Epithelial cell of proximal tubule (primary cell): ENCODE measurements at regions not wholly inside any gene's neighbourhood (a gene's known extent, or its start where the extent isn't known, plus 50 kb on each side); places are given as distances from the start of the nearest gene placed in this dataset.

Source experiments
- DNase-seq: peaks from one replicate; pipeline ENCODE4 v3.0.0-alpha.2; 2011; ENCODE audit warnings: low read depth
- H3K4me3 ChIP-seq: 2 replicates; pipeline ENCODE4 v1.5.1; 2011; ENCODE audit warnings: low read depth, mild to moderate bottlenecking, low read length
- CTCF ChIP-seq: conservative IDR thresholded peaks from 2 replicates; pipeline ENCODE4 v1.5.1; 2012; ENCODE audit warnings: low read depth, mild to moderate bottlenecking, low read length

DNA sequence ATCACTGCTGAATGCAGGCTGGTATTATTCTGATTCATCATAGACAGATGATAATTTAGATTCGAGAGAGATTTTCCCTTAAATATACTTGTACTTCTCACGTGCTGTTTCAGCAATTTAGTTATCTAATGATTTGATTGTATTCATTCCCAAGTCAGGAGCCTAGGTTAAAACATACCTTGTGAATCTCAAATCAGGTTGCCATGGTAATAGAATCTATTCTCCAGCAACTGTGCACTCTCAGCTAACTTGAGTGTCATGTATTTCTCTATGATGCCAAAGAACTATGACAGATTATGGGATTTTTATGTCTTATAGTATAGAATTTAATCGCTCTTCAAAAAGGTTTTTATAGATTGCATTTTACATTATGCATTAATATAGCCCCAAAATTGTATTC is 315.3 kb downstream of the GABRG2 start:
- no peak overlapping the region for H3K4me3 ChIP-seq
- TF ChIP-seq CTCF = no peak
- no peak for DNase-seq

DNA sequence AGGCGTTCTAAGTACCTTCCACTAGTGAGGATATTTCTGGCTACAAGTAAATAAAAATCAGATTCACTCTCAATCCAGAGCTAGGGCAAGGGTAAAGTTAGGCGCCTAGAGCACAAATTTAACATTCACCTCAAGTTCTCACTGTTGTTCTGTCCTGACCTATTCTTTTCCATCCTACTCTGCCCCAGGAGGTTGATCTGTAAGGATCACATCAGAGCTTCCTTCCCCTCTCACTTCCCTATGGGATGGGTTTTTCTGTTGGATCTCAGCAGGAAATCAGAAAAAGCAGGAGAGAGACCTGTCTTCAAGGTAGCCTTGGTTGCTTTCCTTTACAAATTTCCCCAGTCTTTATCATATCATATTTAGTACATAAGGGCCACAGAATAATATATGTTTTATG is 316.7 kb downstream of the GABRG2 start:
- H3K4me3 ChIP-seq = no peak overlapping the region
- no peak for DNase-seq
- TF ChIP-seq CTCF = no peak

DNA sequence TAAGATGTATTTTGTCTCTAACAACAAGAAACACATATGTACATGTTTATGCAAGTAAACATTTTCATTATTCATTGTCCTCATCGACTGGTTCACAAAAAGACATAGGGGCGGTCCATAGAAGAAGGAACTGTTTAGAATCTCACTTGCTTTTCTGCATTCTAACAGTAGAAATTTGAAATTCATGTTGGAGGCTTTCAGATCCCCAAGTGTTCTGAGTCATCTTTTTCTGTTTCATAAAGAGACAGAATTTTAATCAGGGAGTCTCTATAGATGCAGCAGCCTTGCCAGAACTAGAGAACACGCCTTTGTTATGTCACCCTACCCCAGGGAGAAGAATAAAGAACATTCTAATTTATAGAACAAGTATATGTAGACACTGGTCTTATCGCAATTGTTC is 324.3 kb downstream of the GABRG2 start:
- H3K4me3 ChIP-seq = no peak overlapping the region
- TF ChIP-seq CTCF = no peak
- no peak for DNase-seq

DNA sequence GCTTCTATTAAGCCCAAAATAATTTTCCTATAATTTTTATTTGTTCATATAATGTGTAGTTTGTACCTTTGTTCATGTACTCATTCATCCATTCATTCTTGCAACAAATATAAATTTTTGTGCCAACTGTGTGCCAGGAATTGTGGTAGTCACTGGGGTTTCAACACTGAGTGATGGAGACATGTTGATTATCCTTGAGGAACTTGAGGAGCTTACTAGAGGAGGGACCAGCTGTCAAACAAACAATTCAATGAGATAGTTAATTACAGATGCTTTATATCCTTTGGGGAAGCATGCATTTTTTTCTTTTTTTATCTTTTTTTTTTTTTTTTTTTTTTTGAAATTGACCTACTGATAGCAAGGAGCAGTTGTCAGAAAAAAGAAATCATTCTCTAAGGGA is 324.8 kb downstream of the GABRG2 start:
- no peak overlapping the region for H3K4me3 ChIP-seq
- TF ChIP-seq CTCF = no peak

GRCh38 chr5:162393534-162393933 is 326.0 kb downstream of the GABRG2 start:
- DNase-seq = no peak
- H3K4me3 ChIP-seq = no peak overlapping the region
- TF ChIP-seq CTCF = no peak

More for the DNA sequence above, 324.8 kb downstream of the GABRG2 start:
- DNase-seq = no peak

GRCh38 chr5:162407614-162408013 is 340.0 kb downstream of the GABRG2 start:
- no peak for TF ChIP-seq CTCF
- DNase-seq = no peak
- H3K4me3 ChIP-seq = no peak overlapping the region

GRCh38 chr5:162410365-162410764 is 342.8 kb downstream of the GABRG2 start:
- TF ChIP-seq CTCF = no peak
- DNase-seq = no peak
- H3K4me3 ChIP-seq = no peak overlapping the region
